IMR-90 (cell line): ENCODE measurements at regions not wholly inside any gene's neighbourhood (a gene's known extent, or its start where the extent isn't known, plus 50 kb on each side); places are given as distances from the start of the nearest gene placed in this dataset.

Source experiments
- BHLHE40 ChIP-seq: fragments of 150-350 bp; IDR thresholded peaks from 2 replicates; pipeline ENCODE4 v1.6.1; 2016; ENCODE audit warnings: mild to moderate bottlenecking, low read depth, low read length
- CEBPB ChIP-seq: IDR thresholded peaks from 2 replicates; pipeline ENCODE4 v1.6.1; 2012; ENCODE audit warnings: low read depth, low read length, improper control_type of control experiment
- MAFK ChIP-seq: IDR thresholded peaks from 2 replicates; pipeline ENCODE4 v1.6.1; 2012; ENCODE audit warnings: low read depth, low read length, improper control_type of control experiment
- MXI1 ChIP-seq: IDR thresholded peaks from 2 replicates; pipeline ENCODE4 v1.6.1; 2012; ENCODE audit warnings: low read depth, mild to moderate bottlenecking, low read length, moderate library complexity, borderline replicate concordance
- POLR2A ChIP-seq: IDR thresholded peaks from 2 replicates; pipeline ENCODE4 v1.6.1; 2012; ENCODE audit warnings: mild to moderate bottlenecking, low read depth, low read length
- RAD21 ChIP-seq: IDR thresholded peaks from 2 replicates; pipeline ENCODE4 v1.6.1; 2012; ENCODE audit warnings: low read length, improper control_type of control experiment
- RFX5 ChIP-seq: IDR thresholded peaks from 2 replicates; pipeline ENCODE4 v1.8.0; 2012; ENCODE audit warnings: low read depth, mild to moderate bottlenecking, low read length, moderate library complexity
- SMC3 ChIP-seq: fragments of 150-350 bp; IDR thresholded peaks from 2 replicates; pipeline ENCODE4 v1.6.1; 2016; ENCODE audit warnings: low read depth, mild to moderate bottlenecking, antibody characterized with exemption, low read length, moderate library complexity
- TF ChIP-seq, protein P1 (sequence below): conservative IDR thresholded peaks from 2 replicates; pipeline ENCODE4 v1.5.1; 2012; ENCODE audit warnings: mild to moderate bottlenecking, low read depth, low read length, improper control_type of control experiment
- TF ChIP-seq, protein P2 (sequence below): fragments of 150-350 bp; IDR thresholded peaks from 2 replicates; pipeline ENCODE4 v1.6.1; 2016; ENCODE audit warnings: low read depth, mild to moderate bottlenecking, low read length, moderate library complexity, borderline replicate concordance

DNA sequence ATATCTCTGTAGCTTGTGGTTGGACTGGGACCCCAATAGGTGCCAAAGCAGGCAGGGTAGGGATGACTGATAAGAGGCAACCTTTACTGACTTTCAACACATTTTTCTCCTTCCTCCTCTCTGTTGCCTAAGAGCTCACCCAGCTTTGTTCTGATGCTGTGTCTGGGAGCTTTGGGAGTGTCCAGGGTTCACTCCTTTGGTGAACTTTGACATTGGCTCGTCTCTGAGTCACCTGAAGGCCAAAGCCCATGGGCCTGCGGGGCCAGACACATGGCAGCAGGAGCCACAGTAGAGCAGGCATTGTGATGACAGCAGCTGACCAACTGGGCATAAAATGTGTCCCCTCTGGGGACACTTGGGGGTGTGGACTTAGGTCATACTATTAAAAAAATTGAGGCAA lies 99.5 kb upstream of the ZNF644 start:
- TF ChIP-seq, protein P1, sequence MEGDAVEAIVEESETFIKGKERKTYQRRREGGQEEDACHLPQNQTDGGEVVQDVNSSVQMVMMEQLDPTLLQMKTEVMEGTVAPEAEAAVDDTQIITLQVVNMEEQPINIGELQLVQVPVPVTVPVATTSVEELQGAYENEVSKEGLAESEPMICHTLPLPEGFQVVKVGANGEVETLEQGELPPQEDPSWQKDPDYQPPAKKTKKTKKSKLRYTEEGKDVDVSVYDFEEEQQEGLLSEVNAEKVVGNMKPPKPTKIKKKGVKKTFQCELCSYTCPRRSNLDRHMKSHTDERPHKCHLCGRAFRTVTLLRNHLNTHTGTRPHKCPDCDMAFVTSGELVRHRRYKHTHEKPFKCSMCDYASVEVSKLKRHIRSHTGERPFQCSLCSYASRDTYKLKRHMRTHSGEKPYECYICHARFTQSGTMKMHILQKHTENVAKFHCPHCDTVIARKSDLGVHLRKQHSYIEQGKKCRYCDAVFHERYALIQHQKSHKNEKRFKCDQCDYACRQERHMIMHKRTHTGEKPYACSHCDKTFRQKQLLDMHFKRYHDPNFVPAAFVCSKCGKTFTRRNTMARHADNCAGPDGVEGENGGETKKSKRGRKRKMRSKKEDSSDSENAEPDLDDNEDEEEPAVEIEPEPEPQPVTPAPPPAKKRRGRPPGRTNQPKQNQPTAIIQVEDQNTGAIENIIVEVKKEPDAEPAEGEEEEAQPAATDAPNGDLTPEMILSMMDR = no peak
- TF ChIP-seq MAFK = no peak
- no peak for TF ChIP-seq BHLHE40
- no peak for TF ChIP-seq RAD21
- TF ChIP-seq CEBPB = no peak
- TF ChIP-seq MXI1 = no peak
- TF ChIP-seq, protein P2, sequence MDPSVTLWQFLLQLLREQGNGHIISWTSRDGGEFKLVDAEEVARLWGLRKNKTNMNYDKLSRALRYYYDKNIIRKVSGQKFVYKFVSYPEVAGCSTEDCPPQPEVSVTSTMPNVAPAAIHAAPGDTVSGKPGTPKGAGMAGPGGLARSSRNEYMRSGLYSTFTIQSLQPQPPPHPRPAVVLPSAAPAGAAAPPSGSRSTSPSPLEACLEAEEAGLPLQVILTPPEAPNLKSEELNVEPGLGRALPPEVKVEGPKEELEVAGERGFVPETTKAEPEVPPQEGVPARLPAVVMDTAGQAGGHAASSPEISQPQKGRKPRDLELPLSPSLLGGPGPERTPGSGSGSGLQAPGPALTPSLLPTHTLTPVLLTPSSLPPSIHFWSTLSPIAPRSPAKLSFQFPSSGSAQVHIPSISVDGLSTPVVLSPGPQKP = no peak
- TF ChIP-seq RFX5 = no peak
- TF ChIP-seq POLR2A = no peak
- TF ChIP-seq SMC3 = no peak
